Neuronal stem cell (in vitro differentiated cells): ENCODE measurements at regions not wholly inside any gene's neighbourhood (a gene's known extent, or its start where the extent isn't known, plus 50 kb on each side); places are given as distances from the start of the nearest gene placed in this dataset.

Source experiments
- DNase-seq: peaks from one replicate; pipeline ENCODE4 v3.0.0-alpha.2; 2013; ENCODE audit warnings: low spot score
- H2AFZ ChIP-seq: one replicate; pipeline ENCODE4 v1.6.1; 2013; ENCODE audit warnings: mild to moderate bottlenecking, low read length, inconsistent platforms
- H2AK5ac ChIP-seq: 2 replicates; pipeline ENCODE4 v1.6.1; 2013; ENCODE audit warnings: low read depth, mild to moderate bottlenecking, inconsistent platforms, low read length, moderate library complexity, mixed read lengths
- H2BK120ac ChIP-seq: 2 replicates; pipeline ENCODE4 v1.6.1; 2013; ENCODE audit warnings: low read depth, mild to moderate bottlenecking, inconsistent platforms, low read length, moderate library complexity, mixed read lengths
- H2BK12ac ChIP-seq: one replicate; pipeline ENCODE4 v1.6.1; 2013; ENCODE audit warnings: low read length, inconsistent platforms
- H2BK15ac ChIP-seq: 2 replicates; pipeline ENCODE4 v1.6.1; 2013; ENCODE audit warnings: mild to moderate bottlenecking, low read length, inconsistent platforms, mixed read lengths
- H2BK5ac ChIP-seq: one replicate; pipeline ENCODE4 v1.6.1; 2013; ENCODE audit warnings: inconsistent platforms, mild to moderate bottlenecking, low read length, moderate library complexity
- H3K14ac ChIP-seq: one replicate; pipeline ENCODE4 v1.6.1; 2013; ENCODE audit warnings: low read length, inconsistent platforms
- H3K18ac ChIP-seq: 2 replicates; pipeline ENCODE4 v1.6.1; 2013; ENCODE audit warnings: low read length, inconsistent platforms
- H3K23ac ChIP-seq: 2 replicates; pipeline ENCODE4 v1.6.1; 2013; ENCODE audit warnings: low read depth, mild to moderate bottlenecking, mixed read lengths, low read length, inconsistent platforms; ENCODE audit not compliant: poor library complexity
- H3K27ac ChIP-seq: replicated peaks from 3 replicates; pipeline ENCODE4 v1.5.1; 2013; ENCODE audit warnings: low read length, inconsistent platforms
- H3K27me3 ChIP-seq, 3 experiments: 2 replicates each; pipeline ENCODE4 v1.6.1; 2013; ENCODE audit warnings: low read length in 3 of 3, mild to moderate bottlenecking in 2 of 3, inconsistent platforms in 1 of 3, low read depth in 1 of 3, mixed read lengths in 1 of 3, moderate library complexity in 1 of 3; ENCODE audit not compliant: control insufficient read depth in 3 of 3, insufficient read depth in 3 of 3
- H3K36me3 ChIP-seq, 2 donors: replicated peaks in 1 of 2; 2 replicates each; pipeline ENCODE4 v1.6.1; 2013; ENCODE audit warnings: low read length in 2 of 2; ENCODE audit not compliant: control insufficient read depth in 2 of 2, insufficient read depth in 2 of 2
- H3K4ac ChIP-seq: 2 replicates; pipeline ENCODE4 v1.6.1; 2013; ENCODE audit warnings: inconsistent platforms, mild to moderate bottlenecking, low read length, moderate library complexity
- H3K4me1 ChIP-seq, 2 donors: 1 replicate in 1 of 2; 2 replicates in 1 of 2; pipeline ENCODE4 v1.6.1; 2013; ENCODE audit warnings: low read length in 2 of 2, low read depth in 1 of 2; ENCODE audit not compliant: control insufficient read depth in 2 of 2, insufficient read depth in 1 of 2
- H3K4me2 ChIP-seq: one replicate; pipeline ENCODE4 v1.6.1; 2013; ENCODE audit warnings: mild to moderate bottlenecking, low read length, inconsistent platforms; ENCODE audit not compliant: insufficient read depth, poor library complexity, severe bottlenecking
- H3K4me3 ChIP-seq, 2 donors: 2 replicates each; pipeline ENCODE4 v1.5.1; 2013; ENCODE audit warnings: low read length in 2 of 2, mild to moderate bottlenecking in 2 of 2, inconsistent platforms in 1 of 2, moderate library complexity in 1 of 2
- H3K79me1 ChIP-seq: one replicate; pipeline ENCODE4 v1.6.1; 2013; ENCODE audit warnings: low read depth, mild to moderate bottlenecking, inconsistent platforms, low read length, moderate library complexity
- H3K9ac ChIP-seq: one replicate; pipeline ENCODE4 v1.6.1; 2013; ENCODE audit warnings: mild to moderate bottlenecking, low read depth, low read length, inconsistent platforms; ENCODE audit not compliant: poor library complexity
- H3K9me3 ChIP-seq, 2 donors: replicated peaks in 1 of 2; 2 replicates each; pipeline versions ENCODE3 to v1.6.1; 2013; ENCODE audit warnings: low read length in 2 of 2, mild to moderate bottlenecking in 2 of 2, inconsistent platforms in 1 of 2, low read depth in 1 of 2, mixed read lengths in 1 of 2, moderate library complexity in 1 of 2; ENCODE audit not compliant: control insufficient read depth in 2 of 2, insufficient read depth in 1 of 2
- H4K8ac ChIP-seq: one replicate; pipeline ENCODE4 v1.6.1; 2013; ENCODE audit warnings: low read depth, mild to moderate bottlenecking, inconsistent platforms, low read length, moderate library complexity
- H4K91ac ChIP-seq: one replicate; pipeline ENCODE4 v1.6.1; 2013; ENCODE audit warnings: low read length, low read depth, mild to moderate bottlenecking, inconsistent platforms; ENCODE audit not compliant: poor library complexity
- WGBS, 2 donors: extraction: QIAGEN DNeasy Blood & Tissue Kit; methylation state at CpG; one replicate each; pipeline ENCODE4 v1.1.7; 2013; ENCODE audit warnings: missing lambda C conversion rate in 2 of 2, mixed read lengths in 1 of 2; ENCODE audit not compliant: insufficient read length in 2 of 2, insufficient replicate concordance in 1 of 2; ENCODE audit errors: extremely low coverage in 2 of 2; 5-methylcytosine and 5-hydroxymethylcytosine counted together

DNA sequence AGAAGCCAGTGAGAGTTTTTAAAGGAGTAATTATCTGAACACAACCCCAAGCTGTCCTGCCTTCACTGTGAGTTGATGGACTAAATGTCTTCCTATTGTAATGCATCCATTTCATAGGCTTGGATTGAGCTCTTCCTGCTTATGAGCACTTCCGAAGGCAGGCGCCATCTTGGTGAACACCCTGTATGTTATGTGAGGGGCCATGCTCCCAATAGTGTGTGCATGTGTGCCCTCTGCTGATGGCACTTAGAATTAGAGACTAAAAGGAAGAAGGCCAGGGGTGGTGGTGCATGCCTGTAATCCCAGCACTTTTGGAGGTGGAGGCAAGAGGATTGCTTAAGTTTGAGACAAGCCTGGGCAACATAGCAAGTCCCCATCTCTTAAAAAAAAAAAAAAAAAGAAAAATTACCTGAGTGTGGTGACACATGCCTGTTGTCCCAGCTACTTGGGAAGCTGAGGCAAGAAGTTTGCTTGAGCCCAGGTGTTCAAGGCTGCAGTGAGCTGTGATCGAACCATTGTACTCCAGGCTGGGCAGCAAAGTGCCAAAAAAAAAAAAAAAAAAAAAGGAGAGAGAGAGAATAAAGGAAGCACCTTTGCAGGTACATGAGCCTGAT is 65.0 kb downstream of the C9orf152 start:
- H3K27ac ChIP-seq: no peak overlapping the region

GRCh38 chr9:110143485-110143884 is 64.5 kb downstream of the C9orf152 start:
- Histone ChIP-seq H4K8ac (no peak overlapping the region), H3K27me3 (no peaks in the 10 kb centered on the region), H3K14ac (no peak overlapping the region), H3K79me1 (peaks cover 2% of the 10 kb centered on the region), H3K9ac (no peak overlapping the region), H3K4me2 (no peak overlapping the region), H3K4me1 (peaks cover 4% of the 10 kb centered on the region in 2 donors), H3K27ac (no peak overlapping the region), H2BK15ac (no peak overlapping the region), H2BK5ac (no peak overlapping the region), H3K23ac (no peak overlapping the region), H2AK5ac (no peak overlapping the region), H2BK12ac (no peak overlapping the region), H3K4ac (no peak overlapping the region), H3K18ac (no peak overlapping the region), H3K36me3 (peaks cover 3 to 61% of the 10 kb centered on the region in 2 donors), H4K91ac (no peak overlapping the region), H2BK120ac (no peak overlapping the region), H3K9me3 (no peaks in the 10 kb centered on the region), H3K4me3 (no peak overlapping the region), H2AFZ (no peak overlapping the region)
- WGBS, 2 donors: no CpG with 5 or more reads among the region's 1 CpG
- DNase-seq: no peak

More for the DNA sequence above, 65.0 kb downstream of the C9orf152 start:
- Histone ChIP-seq H2BK12ac (no peak overlapping the region), H3K9ac (no peak overlapping the region), H3K4me1 (peaks cover 0 to 2% of the 10 kb centered on the region in 2 donors), H2AFZ (no peak overlapping the region), H3K27me3 (no peaks in the 10 kb centered on the region), H3K4ac (no peak overlapping the region), H3K14ac (no peak overlapping the region), H2BK120ac (no peak overlapping the region), H4K8ac (no peak overlapping the region), H3K4me2 (no peak overlapping the region), H3K79me1 (peaks cover 2% of the 10 kb centered on the region), H3K36me3 (peaks cover 6 to 66% of the 10 kb centered on the region in 2 donors), H3K4me3 (no peak overlapping the region), H2BK5ac (no peak overlapping the region), H4K91ac (no peak overlapping the region), H3K18ac (no peak overlapping the region), H2AK5ac (no peak overlapping the region), H2BK15ac (no peak overlapping the region), H3K9me3 (no peaks in the 10 kb centered on the region), H3K23ac (no peak overlapping the region)
- no peak for DNase-seq
- WGBS, 2 donors: no CpG with 5 or more reads among the region's 3 CpGs

DNA sequence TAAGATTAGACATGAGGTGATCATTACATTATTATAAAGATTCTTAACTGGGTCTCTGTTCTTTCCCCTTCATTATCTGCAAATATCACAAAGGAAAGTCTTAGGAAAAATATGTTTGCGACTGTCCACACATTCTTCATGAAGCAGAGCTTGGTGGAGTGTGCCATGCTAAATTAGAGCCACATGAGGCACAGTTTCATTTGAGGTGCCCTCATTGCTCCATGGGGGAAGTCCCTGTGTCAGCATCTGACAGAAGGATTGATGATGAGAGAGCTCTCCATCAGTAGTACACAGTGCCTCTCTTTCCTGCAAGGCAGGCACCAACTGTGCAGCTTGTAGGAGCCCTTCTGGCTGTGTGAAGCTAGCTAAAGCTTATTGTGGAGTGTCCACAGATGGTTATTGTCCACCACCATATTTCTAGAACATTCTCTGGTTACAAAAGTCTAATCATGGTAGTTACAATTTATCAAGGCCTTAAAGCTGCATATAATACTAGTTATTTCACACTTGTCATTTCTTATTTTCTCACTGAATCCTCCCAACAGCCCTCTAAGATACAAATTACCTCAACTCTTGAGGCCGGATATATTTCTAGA is 63.9 kb downstream of the C9orf152 start:
- peaks cover 3 to 5% of the 10 kb centered on the region in 2 donors for H3K4me1 ChIP-seq
- H3K27ac ChIP-seq: no peak overlapping the region
- H3K23ac ChIP-seq: no peak overlapping the region
- no peak overlapping the region for H3K9ac ChIP-seq
- H3K79me1 ChIP-seq: peaks cover 2% of the 10 kb centered on the region
- no CpG with 5 or more reads among the region's 2 CpGs for WGBS, 2 donors
- peaks cover 2 to 59% of the 10 kb centered on the region in 2 donors for H3K36me3 ChIP-seq
- no peaks in the 10 kb centered on the region for H3K27me3 ChIP-seq
- peaks cover 0 to 2% of the 10 kb centered on the region in 2 donors for H3K9me3 ChIP-seq
- no peak overlapping the region for H2BK5ac ChIP-seq
- no peak overlapping the region for H4K91ac ChIP-seq
- no peak overlapping the region for H3K14ac ChIP-seq
- no peak overlapping the region for H2AK5ac ChIP-seq
- H3K4me3 ChIP-seq: no peak overlapping the region
- H2BK12ac ChIP-seq: no peak overlapping the region
- no peak overlapping the region for H2BK120ac ChIP-seq
- no peak overlapping the region for H3K18ac ChIP-seq
- H3K4me2 ChIP-seq: no peak overlapping the region
- no peak overlapping the region for H3K4ac ChIP-seq
- no peak overlapping the region for H4K8ac ChIP-seq
- no peak overlapping the region for H2BK15ac ChIP-seq
- H2AFZ ChIP-seq: no peak overlapping the region
- no peak for DNase-seq

GRCh38 chr9:110146373-110146772 is 61.6 kb downstream of the C9orf152 start:
- no peaks in the 10 kb centered on the region for H3K27me3 ChIP-seq
- no peak overlapping the region for H3K9ac ChIP-seq
- no peak overlapping the region for H3K4ac ChIP-seq
- H4K8ac ChIP-seq: no peak overlapping the region
- H2BK12ac ChIP-seq: no peak overlapping the region
- no peak overlapping the region for H4K91ac ChIP-seq
- no peak overlapping the region for H3K23ac ChIP-seq
- H3K27ac ChIP-seq: no peak overlapping the region
- no CpG with 5 or more reads among the region's 1 CpG for WGBS, 2 donors
- no peak overlapping the region for H2AFZ ChIP-seq
- no peak overlapping the region for H3K14ac ChIP-seq
- DNase-seq: no peak
- H2AK5ac ChIP-seq: no peak overlapping the region
- H3K79me1 ChIP-seq: peaks cover 2% of the 10 kb centered on the region
- H2BK5ac ChIP-seq: no peak overlapping the region
- H3K36me3 ChIP-seq: peaks cover 4 to 55% of the 10 kb centered on the region in 2 donors
- H3K4me2 ChIP-seq: no peak overlapping the region
- no peak overlapping the region for H2BK15ac ChIP-seq
- peak overlapping the region; percentile 26 for H3K18ac ChIP-seq
- H3K4me1 ChIP-seq: peaks cover 3 to 5% of the 10 kb centered on the region in 2 donors
- no peak overlapping the region for H2BK120ac ChIP-seq
- H3K4me3 ChIP-seq: no peak overlapping the region
- H3K9me3 ChIP-seq: peaks cover 4 to 17% of the 10 kb centered on the region in 2 donors
